Omental fat pad (tissue), 3 donors: ENCODE measurements at regions not wholly inside any gene's neighbourhood (a gene's known extent, or its start where the extent isn't known, plus 50 kb on each side); places are given as distances from the start of the nearest gene placed in this dataset.

ENCODE experiments used
- ATAC-seq: fragments of 150-250 bp; one replicate; pipeline ENCODE4 v1.9.1; 2016; ENCODE audit warnings: mild to moderate bottlenecking, moderate library complexity; ENCODE audit not compliant: low FRiP score
- DNase-seq: peaks from one replicate; pipeline ENCODE4 v3.0.0-alpha.2; 2019; ENCODE audit warnings: low spot score
- CTCF ChIP-seq, 3 donors: fragments of 450-650 bp; IDR thresholded peaks; one replicate each; pipeline ENCODE4 v1.5.1; 2016 to 2017; ENCODE audit warnings: antibody characterized with exemption in 3 of 3, mild to moderate bottlenecking in 3 of 3, moderate library complexity in 2 of 3

GRCh38 chr7:91582799-91583477 is 297.6 kb downstream of the MTERF1 start:
- no peak for TF ChIP-seq CTCF (IDR thresholded peaks at IDR 0.05)
- ATAC-seq (no peak), DNase-seq (no peak)

DNA sequence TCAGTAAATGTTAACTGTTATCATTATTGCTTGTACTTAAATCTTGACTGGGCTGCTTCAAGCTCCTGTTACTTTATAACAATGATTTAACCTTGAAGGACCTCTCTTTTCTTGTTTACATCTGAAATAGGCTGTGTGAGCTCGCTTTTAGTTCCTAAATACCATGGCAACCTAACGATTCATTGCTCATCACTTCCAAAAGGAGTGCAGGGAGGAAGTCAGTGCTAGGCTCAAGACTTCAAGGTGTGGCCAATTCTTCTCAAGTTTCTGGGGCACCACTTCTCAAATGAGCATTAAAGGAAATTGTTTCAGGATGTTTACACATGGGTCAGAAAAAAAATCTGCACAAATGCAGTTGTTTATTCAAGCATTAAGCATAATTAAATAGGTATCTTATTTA is 284.2 kb downstream of the MTERF1 start:
- ATAC-seq: no peak
- TF ChIP-seq CTCF (IDR thresholded peaks at IDR 0.05): no peak

DNA sequence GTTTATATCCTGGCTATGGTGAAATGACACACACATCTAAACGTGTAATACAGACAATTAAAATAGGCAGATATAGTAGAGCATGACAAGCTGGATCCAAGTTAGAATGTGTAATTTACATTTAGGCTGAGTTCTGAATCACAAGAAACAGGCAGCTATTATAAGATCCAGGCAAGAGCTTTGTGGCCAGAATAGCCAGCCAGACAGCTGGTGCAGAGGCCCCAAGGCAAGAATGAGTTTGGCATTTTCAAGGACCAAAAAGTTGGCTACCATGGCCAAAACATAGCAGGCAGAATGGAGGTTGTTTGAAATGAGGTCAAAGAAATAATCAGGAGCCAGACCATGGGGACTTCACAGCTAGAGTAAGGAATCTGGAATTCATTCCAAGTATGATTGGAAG is 281.7 kb downstream of the MTERF1 start:
- TF ChIP-seq CTCF (IDR thresholded peaks at IDR 0.05): no peak
- ATAC-seq (no peak), DNase-seq (no peak)

More for the DNA sequence above, 284.2 kb downstream of the MTERF1 start:
- DNase-seq: no peak

- no peak for TF ChIP-seq CTCF (IDR thresholded peaks at IDR 0.05)
- no peak for DNase-seq
- ATAC-seq: no peak
Observed at GRCh38 chr7:91600112-91600511, 280.4 kb downstream of the MTERF1 start.

- ATAC-seq: no peak
- no peak for DNase-seq
- no peak for TF ChIP-seq CTCF (IDR thresholded peaks at IDR 0.05)
Observed at GRCh38 chr7:91603707-91604106, 276.8 kb downstream of the MTERF1 start.

- DNase-seq (no peak), ATAC-seq (no peak)
- TF ChIP-seq CTCF (IDR thresholded peaks at IDR 0.05): no peak
Observed at GRCh38 chr7:91608606-91609005, 271.9 kb downstream of the MTERF1 start.

- ATAC-seq (no peak), DNase-seq (no peak)
- TF ChIP-seq CTCF (IDR thresholded peaks at IDR 0.05): no peak
Observed at GRCh38 chr7:91609525-91609924, 271.0 kb downstream of the MTERF1 start.
